HG02642 (cell line): ENCODE measurements at regions not wholly inside any gene's neighbourhood (a gene's known extent, or its start where the extent isn't known, plus 50 kb on each side); places are given as distances from the start of the nearest gene placed in this dataset.
"Not testable (repeated sequence)": the region's sequence is repeated elsewhere in the genome, so short reads cannot be mapped to it uniquely, and the experiment has no call there.

ENCODE experiments used
- ATAC-seq: cut with Tn5 transposase; IDR thresholded peaks from one replicate; pipeline ENCODE4 v1.9.1; 2021; ENCODE audit warnings: mild to moderate bottlenecking; ENCODE audit not compliant: unreplicated experiment, poor library complexity

DNA sequence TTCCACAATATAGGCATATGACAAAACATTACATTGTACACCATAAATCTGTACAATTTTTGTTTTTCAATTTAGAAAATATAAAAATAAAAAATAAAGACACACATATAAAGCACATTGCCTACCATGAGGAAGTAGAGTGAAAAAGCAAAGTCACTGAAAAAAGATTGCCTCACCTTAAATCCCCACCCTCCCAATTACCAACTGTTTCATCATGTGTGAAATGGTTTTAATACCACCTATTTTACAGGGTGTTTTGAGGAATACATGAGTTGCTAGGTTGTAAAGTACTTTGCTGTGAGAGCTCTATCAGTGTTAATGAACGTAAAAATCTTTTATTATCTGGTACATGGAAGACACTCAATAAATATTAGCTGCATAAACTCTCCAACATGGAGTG, 373.6 kb upstream of the NDST3 start:
- ATAC-seq, result no peak

DNA sequence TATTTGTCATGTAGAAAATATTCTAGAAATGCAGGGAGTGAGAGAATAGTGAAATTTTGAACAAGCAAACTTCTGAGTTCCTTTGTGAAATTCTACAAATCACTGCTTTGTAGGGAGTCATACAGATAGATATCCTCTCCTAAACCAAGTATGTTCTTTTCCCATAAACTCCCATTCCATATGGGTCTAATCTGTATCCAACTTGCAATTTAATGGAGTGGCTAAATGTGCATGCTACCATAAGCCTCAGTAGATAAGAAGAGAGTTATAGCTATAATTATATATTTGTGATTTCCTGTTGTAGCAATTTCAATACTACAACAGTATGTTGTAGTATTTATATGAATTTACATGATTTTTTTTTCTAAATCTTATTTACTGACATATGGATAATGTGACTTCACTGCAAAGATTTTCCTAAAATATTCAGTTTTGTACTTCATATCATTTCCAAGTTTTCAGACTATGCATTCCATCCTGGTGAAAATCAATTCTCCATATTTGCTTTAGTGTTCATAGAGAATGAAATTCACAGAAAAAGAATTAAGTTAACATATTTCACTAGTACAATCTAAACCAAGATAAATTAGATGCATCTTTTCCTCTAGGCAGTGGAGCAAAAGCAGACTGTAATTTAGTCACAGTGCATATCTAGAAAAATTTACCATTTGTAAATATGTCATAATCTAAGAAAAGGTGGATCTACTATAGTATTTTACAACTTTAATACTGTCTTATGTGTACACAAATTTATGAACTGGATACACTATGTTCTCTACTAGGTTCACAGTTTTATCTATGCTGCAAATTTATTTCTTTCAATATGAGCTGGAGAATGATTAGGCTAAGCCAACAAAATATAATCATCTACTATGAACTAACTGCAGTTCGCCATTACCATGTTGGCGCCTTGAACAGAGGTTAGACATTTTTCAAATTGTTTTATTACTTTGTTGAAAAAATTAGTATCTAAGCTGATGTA, 372.9 kb upstream of the NDST3 start:
- ATAC-seq, result no peak

DNA sequence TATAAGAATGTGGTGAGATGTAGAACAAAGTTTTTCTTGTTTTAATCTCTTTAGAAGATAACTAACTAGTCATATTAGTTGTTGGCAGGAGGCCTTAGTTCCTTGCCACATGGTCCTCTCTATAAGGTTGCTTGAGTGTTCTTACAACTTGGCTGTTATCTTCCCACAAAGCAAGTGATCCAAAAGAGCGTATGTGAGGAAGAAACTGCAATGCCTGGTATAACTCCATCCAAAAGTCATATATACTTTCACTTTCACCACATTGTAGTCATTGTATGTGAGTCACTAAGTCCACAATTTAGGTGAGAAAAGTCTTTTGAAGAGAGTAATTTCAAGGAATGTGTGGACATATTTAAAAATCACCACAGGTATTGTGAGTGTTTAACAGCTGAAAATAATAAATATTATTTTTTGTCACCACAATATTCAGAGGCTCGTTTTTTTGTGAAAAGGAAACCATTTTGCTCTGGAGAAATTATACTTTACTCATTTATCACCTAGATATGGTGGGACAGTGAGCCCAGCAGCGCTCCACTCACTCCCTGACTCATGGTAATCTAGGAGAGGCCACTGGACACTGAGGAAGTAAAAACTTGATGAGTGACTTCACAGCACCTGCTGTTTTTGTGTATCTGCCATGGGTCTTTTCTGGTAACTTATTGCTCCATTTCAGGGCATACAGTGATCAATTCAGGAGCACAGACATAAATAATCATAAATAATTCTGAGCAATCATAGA, 369.4 kb upstream of the NDST3 start:
- ATAC-seq, result no peak

DNA sequence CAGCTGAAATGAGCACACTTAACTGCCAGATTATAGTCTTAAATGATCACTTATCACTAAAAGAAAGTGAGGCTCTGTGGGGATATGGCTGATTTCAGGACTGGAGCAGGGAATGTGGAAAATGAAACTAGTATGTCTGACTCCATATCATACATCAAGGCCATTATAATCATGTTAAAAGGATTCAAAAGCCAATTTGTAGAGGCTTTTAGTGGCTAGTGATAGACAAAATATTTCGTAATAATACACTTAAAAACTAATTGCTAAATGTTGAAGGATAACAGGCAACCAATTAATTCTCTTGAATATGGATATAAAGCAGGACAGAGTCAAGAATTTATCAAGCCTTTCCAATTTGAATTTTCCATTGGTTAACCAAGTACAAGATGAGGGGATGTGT, 358.1 kb upstream of the NDST3 start:
- ATAC-seq, result no peak

DNA sequence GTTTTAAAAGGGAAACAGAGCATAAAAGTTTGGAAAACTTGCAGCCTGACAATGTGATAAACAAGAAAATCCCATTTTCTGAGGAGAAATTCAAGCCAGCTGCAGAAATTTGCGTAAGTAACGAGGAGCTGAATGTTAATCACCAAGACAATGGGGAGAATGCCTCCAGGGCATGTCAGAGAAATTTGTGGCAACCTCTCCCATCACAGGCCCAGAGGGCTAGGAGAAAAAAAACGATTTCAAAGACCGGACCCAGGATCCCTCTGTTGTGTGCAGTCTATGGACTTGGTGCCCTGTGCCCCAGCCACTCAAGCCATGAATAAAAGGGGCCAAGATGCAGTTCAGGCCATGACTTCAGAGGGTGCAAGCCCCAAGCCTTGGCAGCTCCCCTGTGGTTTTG, 355.4 kb upstream of the NDST3 start:
- ATAC-seq, result no peak

DNA sequence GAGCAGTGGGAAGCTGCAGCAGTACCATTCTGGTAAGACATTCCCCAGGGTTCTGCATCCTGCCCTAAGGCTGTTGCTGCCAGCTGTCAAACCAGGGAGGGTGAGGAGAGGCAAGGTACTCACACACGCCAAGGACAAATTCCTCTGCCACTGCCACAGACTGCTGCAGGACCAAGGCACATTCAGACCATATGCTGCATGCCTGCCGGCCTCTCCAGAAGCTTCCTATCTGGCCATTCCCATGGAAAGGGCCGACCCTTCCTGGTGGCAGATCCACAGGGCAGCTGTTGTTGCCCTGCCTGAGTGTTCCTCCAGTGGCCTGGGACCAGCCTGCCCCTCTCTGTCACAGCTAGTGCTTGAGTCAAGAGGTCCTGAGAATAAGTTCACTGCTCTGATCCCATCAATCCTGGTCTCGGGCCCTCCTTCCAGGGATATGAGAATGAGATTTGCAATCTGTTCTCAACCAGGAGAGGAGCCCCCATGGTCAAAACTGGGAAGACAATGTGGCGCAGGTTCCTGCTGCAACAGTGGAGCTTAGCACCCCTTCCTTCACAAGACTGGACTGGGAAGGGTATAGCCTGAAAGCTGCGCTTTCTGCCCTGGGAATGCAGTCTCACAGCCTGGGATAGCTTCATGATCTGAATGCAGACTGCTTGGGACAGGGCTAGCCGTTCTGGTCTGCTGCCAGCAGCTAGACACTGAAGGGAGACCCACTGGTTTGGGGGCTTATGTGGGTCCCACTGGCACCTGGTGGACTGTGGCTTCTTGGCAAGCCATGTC, 342.5 kb upstream of the NDST3 start:
- ATAC-seq, result no peak

DNA sequence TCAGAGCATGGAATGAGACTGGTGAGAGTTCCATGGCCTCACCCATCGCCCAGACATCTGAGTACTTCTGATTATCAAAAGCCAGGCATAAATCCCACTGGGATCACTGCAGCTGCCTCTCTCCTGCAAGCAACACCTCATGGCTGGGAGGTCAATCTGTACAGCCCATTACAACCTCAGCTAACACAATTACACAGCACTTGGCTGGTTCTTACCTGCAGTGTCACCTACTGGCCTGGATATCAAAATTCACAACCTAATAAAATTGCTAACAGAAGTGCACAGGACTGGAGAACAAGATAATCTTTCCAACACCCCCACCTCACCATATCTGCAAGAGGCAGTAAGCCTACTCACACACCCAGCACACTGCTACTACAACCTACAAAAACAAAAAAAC, 341.7 kb upstream of the NDST3 start:
- ATAC-seq, result no peak

DNA sequence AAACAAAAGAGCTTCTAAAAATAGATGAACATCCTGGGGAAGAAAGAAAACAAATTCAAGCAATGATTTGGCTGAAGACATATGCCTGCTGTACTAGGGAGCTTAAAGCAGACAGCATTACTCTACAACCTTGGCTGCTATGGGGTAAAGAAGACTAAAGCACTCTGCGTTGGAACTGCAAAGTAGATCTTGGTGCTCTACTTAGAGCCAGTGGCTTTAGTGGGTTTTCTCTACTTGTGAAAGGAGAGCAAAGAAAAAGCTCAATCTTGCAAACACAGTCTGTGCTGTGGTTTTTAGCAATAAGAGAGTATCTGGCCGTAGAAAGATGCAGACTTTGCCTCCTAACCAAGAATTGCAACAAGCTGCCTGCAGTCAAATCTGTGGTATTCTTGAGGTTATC, 334.7 kb upstream of the NDST3 start:
- no peak for ATAC-seq

DNA sequence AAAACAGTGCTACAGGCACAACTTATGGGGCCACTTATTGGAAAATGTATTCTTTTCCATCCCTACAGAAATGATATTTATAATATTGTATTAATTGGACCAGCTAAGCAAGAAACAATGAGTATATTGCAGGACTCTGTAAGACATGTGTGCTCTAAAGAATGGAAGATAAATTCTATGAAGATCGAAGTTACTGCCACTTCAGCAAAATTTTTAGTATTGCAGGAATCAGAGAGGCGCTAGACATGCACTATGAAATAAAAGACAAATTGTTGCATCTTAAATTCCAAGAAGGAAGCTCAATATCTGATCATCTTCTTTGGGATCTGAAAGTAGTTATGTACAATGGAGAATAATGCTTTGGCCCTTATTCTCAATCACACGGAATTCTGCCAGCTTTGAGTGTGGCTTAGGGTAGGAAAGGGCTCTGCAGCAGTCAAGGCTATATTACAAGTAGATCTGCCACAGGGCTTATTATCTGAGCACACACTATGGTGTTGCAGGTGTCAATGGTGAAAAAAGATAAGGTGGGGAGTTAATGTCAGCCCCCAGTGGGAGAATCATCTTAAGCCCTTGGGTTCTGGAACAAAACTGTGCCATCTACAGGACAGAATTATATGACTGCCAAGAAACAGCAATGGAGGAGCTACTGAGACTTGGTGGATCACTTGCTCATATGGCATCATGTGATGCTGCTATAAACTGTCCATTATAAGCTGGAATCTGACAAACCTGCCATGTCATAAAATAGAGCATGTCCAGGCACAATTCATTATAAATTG, 334.0 kb upstream of the NDST3 start:
- peak; percentile 70 for ATAC-seq

DNA sequence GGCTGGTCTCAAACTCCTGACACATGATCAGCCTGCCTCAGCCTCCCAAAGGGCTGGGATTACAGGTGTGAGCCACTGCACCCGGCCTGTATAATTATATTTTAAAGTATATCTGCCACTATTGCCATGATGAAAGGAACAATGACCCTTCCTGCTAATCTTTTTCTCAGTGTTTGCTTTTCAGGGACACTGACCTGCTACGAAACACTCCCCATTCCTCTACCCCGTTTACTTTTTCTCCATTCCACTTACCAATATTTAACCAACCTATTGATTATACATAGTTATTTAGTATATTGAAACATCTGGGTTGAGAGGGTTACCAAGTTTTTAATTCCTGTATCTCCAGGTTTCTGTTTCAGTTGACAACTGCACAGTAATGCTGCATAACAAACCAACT, 331.9 kb upstream of the NDST3 start:
- no peak for ATAC-seq

DNA sequence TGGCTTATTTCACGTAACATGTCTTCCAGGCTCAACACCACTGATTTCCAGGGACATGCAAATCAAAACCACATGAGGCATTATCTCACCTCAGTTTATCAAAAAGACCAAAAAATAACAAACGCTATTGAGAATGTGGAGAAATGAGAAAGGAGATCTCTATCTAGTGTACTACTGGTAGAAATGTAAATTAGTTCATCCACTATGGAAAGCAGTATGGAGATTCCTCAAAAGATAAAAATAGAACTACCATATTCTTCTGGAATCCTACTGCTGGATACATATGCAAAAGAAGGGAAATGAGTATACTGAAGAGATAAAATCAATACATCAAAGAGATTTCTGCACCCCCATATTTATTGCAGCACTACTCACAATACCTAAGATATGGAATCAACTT, 329.6 kb upstream of the NDST3 start:
- no peak for ATAC-seq

DNA sequence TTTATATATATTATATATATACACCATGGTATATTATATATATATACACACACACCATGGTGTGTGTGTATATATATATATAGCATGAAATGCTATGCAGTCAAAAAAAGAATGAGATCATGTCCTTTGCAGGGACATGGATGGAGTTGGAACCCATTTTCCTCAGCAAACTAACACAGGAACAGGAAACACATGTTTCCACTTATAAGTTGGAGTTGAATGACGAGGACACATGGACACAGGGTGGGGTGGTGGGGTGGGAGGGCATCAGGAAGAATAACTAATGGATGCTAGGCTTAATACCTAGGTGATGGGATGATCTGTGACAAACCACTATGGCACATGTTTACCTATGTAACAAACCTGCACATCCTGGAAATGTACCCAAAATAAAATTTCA, 293.6 kb upstream of the NDST3 start:
- ATAC-seq, result no peak

DNA sequence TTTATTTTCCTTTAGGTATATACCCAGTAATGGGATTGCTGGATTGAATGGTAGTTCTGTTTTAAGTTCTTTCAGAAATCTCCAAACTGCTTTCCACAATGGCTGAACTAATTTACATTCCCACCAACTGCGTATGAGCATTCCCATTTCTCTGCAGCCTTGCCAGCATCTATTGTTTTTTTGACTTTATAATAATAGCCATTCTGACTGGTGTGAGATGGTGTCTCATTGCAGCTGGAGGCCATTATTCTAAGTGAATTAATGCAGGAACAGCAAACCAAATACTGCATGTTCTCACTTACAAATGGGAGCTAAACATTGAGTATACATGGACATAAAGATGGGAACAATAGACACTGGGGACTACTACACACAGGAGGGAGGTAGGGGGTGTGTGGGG, 288.9 kb upstream of the NDST3 start:
- ATAC-seq, result not testable (repeated sequence)

DNA sequence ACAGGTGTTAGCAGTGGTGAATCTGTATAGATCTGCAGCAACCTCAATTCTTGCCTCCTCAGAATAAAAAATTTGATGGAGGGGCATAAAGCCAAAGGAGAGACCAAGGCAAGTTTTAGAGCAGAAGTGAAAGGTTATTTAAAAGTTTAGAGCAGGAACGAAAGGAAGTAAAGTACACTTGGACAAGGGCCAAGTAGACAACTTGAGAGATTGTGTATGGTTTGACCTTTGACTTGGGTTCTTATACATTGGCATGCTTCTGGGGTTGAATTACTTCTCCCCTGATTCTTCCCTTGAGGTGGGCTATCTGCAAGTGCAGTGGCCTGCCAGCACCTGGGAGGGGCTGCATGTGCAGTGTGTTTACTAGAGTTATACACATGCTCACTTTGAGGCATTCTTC, 278.8 kb upstream of the NDST3 start:
- ATAC-seq, result no peak

DNA sequence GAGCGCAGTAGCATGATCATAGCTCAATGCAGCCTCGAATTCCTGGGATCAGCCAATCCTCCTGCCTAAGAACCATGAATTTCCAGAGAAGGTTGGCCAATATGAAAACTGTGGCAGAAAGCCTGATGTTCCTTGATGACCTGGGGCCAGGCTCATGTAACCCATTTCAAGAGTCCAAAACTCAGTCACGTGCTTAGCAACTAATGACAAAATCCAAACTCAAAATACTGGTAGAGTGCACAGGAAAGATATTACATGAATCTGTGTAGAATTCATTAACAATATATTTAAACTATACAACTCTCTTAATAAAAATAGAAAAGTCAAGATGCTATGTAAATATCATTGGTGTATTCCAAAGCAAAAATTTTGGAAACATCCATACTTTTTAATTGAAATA, 265.7 kb upstream of the NDST3 start:
- no peak for ATAC-seq

DNA sequence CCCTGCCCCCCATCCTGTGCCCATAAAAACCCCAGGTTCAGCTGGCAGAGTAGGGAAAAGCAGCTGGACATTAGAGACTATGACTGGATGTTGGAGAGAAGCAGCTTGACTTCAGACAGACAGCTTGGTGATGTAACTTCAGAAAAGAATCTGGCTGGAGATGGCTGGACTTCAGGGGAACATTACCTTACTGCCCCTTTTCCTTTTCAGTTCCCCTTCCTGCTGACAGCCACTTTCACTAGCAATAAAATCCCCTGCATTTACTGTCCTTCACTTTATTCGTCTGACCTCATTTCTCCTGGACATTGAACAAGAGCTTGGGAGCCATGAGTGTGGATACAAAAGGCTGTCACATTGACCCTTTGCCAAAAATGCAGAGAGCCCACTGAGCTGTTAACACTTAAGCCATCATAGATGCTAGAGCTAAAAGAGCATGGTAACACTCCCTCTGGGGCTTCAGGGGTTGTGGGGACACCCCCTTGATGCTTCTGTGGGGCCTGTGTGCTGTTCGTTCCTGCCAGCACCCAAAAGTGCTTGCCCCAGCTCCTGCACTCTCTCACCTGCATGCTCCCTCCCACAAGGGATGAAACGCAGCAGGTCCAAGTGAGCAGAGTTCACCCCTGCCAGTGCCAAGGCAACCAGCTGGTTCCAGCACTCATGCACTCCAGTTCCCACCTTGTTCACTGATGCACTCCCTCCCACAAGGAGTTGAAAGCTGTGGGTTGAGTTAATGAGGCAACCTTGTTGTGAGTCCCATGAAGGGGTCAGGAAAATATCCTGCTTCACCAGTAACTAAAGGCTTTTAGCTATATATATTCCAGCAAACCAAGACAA, 263.8 kb upstream of the NDST3 start:
- ATAC-seq, result no peak

DNA sequence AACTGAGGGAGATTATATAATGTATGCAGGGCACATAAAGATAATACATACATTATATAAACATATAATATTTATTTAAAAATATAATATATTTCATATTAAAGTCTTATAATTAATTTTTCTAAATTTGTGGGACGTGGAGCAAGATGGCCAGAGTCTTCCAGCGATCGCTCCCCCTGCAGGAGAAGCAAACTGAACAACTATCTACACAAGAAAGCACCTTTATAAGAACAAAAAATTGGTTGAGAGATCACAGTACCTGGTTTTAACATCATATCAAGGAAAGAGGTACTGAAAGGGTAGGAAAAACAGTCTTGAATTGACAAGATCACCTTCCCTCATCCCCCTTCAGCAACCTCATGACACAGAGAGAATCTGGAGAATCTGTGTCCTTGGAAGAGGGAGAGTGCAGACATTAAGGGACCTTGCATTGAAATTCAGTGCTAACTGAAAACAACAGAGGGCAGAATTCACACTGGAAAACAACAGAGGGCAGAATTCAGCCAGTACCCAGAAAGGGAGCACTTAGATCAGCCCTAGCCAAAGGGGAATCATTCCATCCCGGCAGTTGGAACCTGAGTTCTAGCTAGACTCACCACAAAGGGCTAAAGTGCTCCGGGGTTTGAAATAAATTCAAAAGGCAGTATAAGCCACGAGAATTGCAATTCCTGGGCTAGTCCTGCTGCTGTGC, 262.5 kb upstream of the NDST3 start:
- no peak for ATAC-seq

DNA sequence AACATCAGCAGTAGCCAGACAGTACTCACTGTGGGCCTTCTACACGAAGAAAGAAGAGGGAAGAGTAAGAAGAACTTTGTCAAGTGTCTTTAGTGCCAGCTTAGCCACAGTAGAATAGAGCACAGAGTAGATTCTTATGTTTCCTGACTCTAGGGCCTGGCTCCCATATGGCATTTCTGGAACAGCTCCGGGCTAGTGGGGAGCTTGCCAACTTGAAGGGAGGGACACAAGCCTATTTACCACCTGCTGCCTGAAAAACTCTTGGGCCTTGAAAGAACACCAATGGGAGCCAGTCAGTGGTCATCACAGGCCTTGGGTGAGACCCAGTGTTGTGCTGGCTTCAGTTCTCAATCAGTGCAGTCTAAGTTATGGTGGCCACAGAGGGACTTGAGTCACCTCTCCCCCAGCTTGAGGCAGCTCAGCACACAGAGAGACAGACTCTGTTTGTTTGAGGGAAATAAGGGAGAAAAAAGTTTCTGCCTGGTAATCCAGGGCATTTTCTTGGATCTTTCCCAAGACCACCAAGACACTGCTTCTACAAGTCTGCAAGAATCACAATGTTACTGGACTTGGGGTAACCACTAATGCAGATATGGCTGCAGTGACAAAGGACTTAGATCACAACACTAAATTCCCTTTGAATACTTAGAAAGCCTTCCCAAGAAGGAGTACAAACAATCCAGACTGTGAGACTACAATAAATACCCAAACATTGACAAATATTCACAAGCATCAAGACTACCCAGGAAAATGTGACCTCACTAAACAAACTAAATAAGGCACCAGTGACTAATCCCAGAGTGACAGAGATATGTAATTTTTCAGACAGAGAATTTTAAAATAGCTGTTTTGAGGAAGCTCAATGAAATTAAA, 261.0 kb upstream of the NDST3 start:
- no peak for ATAC-seq
